PC-3 (cell line): ENCODE measurements at regions not wholly inside any gene's neighbourhood (a gene's known extent, or its start where the extent isn't known, plus 50 kb on each side); places are given as distances from the start of the nearest gene placed in this dataset.

Experiments
- CTCF ChIP-seq: fragments of 300-600 bp; sonication (generic); conservative IDR thresholded peaks from 2 replicates; pipeline ENCODE4 v1.5.1; 2017; ENCODE audit warnings: antibody characterized with exemption, low read depth, mild to moderate bottlenecking, low read length
- EZH2phosphoT487 ChIP-seq: fragments of 300-600 bp; sonication (generic); IDR thresholded peaks from 2 replicates; pipeline ENCODE4 v1.6.1; 2018; ENCODE audit warnings: mild to moderate bottlenecking, antibody characterized with exemption, low read length, borderline replicate concordance

GRCh38 chr15:85976102-85976501 lies 103.6 kb upstream of the AGBL1 start:
- TF ChIP-seq CTCF: no peak
- no peak for TF ChIP-seq EZH2phosphoT487
